ENCODE measurements at regions not wholly inside any gene's neighbourhood (a gene's known extent, or its start where the extent isn't known, plus 50 kb on each side); places are given as distances from the start of the nearest gene placed in this dataset.

DNA sequence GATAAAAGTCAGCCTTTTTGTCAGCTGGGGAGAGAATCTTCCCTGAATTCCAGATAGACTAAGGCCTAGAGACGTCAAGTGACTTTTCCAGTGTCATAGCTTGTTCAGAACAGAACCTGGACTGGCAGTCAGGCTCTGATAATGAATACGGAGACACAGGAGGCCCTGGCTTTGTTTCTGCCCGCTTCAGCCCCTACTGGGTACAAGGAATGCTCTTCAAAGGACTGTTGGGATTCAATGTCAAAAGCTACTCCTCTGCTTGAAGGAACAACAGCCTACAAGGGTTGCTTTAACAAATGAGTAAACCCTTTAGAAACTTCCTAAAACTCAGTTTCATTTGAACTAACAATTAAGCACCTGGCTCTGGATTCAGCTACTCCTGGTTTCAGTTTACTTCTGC, 412.3 kb downstream of the OXSM start:
- Histone ChIP-seq H2AFZ (ENCODE audit: control insufficient read depth, low read length) (no peak overlapping the region), H3K4me3 (ENCODE audit: control insufficient read depth in 2 of 3, extremely low read depth in 1 of 3, insufficient read depth in 2 of 3, low read depth in 1 of 3, low read length in 3 of 3) (no peak overlapping the region), H3K36me3 (ENCODE audit: control insufficient read depth in 2 of 2, extremely low read depth in 1 of 2, insufficient read depth in 2 of 2, low read length in 2 of 2) (no peaks in the 10 kb centered on the region), H3K4me1 (ENCODE audit: control insufficient read depth, extremely low read depth, insufficient read depth, low read length) (no peaks in the 10 kb centered on the region), H3K27ac (ENCODE audit: control insufficient read depth, insufficient read depth, low read length) (no peak overlapping the region), H3K27me3 (ENCODE audit: control insufficient read depth, extremely low read depth, insufficient read depth, low read length) (no peaks in the 10 kb centered on the region), H3K9ac (ENCODE audit: control insufficient read depth, extremely low read depth, insufficient read depth, low read length) (no peak overlapping the region), H3K9me3 (ENCODE audit: control insufficient read depth, low read depth, low read length) (no peaks in the 10 kb centered on the region), H3K9me1 (ENCODE audit: control insufficient read depth, extremely low read depth, insufficient read depth, low read length) (no peaks in the 10 kb centered on the region), H4K20me1 (ENCODE audit: control insufficient read depth, extremely low read depth, insufficient read depth, low read length) (no peaks in the 10 kb centered on the region), H3K4me2 (ENCODE audit: control insufficient read depth, extremely low read depth, insufficient read depth, low read depth, low read length) (no peak overlapping the region), H3K79me2 (ENCODE audit: control insufficient read depth, insufficient read depth, low read length) (no peaks in the 10 kb centered on the region)
- TF ChIP-seq, protein P1, sequence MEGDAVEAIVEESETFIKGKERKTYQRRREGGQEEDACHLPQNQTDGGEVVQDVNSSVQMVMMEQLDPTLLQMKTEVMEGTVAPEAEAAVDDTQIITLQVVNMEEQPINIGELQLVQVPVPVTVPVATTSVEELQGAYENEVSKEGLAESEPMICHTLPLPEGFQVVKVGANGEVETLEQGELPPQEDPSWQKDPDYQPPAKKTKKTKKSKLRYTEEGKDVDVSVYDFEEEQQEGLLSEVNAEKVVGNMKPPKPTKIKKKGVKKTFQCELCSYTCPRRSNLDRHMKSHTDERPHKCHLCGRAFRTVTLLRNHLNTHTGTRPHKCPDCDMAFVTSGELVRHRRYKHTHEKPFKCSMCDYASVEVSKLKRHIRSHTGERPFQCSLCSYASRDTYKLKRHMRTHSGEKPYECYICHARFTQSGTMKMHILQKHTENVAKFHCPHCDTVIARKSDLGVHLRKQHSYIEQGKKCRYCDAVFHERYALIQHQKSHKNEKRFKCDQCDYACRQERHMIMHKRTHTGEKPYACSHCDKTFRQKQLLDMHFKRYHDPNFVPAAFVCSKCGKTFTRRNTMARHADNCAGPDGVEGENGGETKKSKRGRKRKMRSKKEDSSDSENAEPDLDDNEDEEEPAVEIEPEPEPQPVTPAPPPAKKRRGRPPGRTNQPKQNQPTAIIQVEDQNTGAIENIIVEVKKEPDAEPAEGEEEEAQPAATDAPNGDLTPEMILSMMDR (optimal IDR thresholded peaks at IDR 0.05 in 1 of 3, IDR thresholded peaks at IDR 0.05 in 1 of 3, conservative IDR thresholded peaks at IDR 0.05 in 1 of 3; ENCODE audit: extremely low read depth in 1 of 3, insufficient read depth in 2 of 3, low read length in 3 of 3) = no peak
- no peak for TF ChIP-seq EZH2 (IDR thresholded peaks at IDR 0.05; ENCODE audit: low read length)
- FAIRE-seq (no peak), DNase-seq (ENCODE audit: low read depth, low spot score) (no peak)
- dilution Hi-C loops (cut with MboI; ENCODE audit: extremely low pct_ligation_motif_present, low sequenced_read_pairs) = no loop called here

DNA sequence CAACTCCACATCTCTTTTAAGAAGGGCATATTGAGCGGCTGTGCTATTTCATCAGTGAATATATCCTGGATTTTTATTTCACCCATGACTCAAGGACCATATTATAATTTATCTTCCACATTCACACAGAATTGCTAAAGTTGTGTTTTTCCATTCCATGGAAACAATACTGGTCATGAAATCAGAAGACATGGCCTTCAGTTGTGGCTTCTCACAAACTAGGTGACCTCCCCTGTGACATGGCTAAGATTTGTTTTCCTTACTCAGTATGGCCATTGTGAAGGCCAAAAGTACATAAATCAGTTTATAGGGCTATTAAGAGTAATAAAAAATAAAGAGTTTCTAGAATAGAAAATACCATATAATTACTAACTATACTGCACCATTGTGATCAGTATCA, 415.6 kb downstream of the OXSM start:
- H3K79me2 ChIP-seq (ENCODE audit: control insufficient read depth, insufficient read depth, low read length) = no peaks in the 10 kb centered on the region
- H3K36me3 ChIP-seq (ENCODE audit: control insufficient read depth in 2 of 2, extremely low read depth in 1 of 2, insufficient read depth in 2 of 2, low read length in 2 of 2) = no peaks in the 10 kb centered on the region
- no peak for FAIRE-seq
- no peak overlapping the region for H3K9ac ChIP-seq (ENCODE audit: control insufficient read depth, extremely low read depth, insufficient read depth, low read length)
- no peaks in the 10 kb centered on the region for H3K4me1 ChIP-seq (ENCODE audit: control insufficient read depth, extremely low read depth, insufficient read depth, low read length)
- no peaks in the 10 kb centered on the region for H3K9me1 ChIP-seq (ENCODE audit: control insufficient read depth, extremely low read depth, insufficient read depth, low read length)
- no peak for TF ChIP-seq EZH2 (IDR thresholded peaks at IDR 0.05; ENCODE audit: low read length)
- TF ChIP-seq, protein P1 (optimal IDR thresholded peaks at IDR 0.05 in 1 of 3, IDR thresholded peaks at IDR 0.05 in 1 of 3, conservative IDR thresholded peaks at IDR 0.05 in 1 of 3; ENCODE audit: extremely low read depth in 1 of 3, insufficient read depth in 2 of 3, low read length in 3 of 3) = no peak
- no peak overlapping the region for H3K27ac ChIP-seq (ENCODE audit: control insufficient read depth, insufficient read depth, low read length)
- no peak overlapping the region for H2AFZ ChIP-seq (ENCODE audit: control insufficient read depth, low read length)
- no peak overlapping the region for H3K4me3 ChIP-seq (ENCODE audit: control insufficient read depth in 2 of 3, extremely low read depth in 1 of 3, insufficient read depth in 2 of 3, low read depth in 1 of 3, low read length in 3 of 3)
- H4K20me1 ChIP-seq (ENCODE audit: control insufficient read depth, extremely low read depth, insufficient read depth, low read length) = no peaks in the 10 kb centered on the region
- dilution Hi-C loops (cut with MboI; ENCODE audit: extremely low pct_ligation_motif_present, low sequenced_read_pairs) = no loop called here
- DNase-seq (ENCODE audit: low read depth, low spot score) = no peak
- H3K4me2 ChIP-seq (ENCODE audit: control insufficient read depth, extremely low read depth, insufficient read depth, low read depth, low read length) = no peak overlapping the region
- H3K9me3 ChIP-seq (ENCODE audit: control insufficient read depth, low read depth, low read length) = no peaks in the 10 kb centered on the region
- no peaks in the 10 kb centered on the region for H3K27me3 ChIP-seq (ENCODE audit: control insufficient read depth, extremely low read depth, insufficient read depth, low read length)

Data from keratinocyte (primary cell).